Activated naive CD4-positive, alpha-beta T cell treated with anti-CD3 and anti-CD28 coated beads, Interleukin-2, amount 50 U/mL, for 24 hours (primary cell): ENCODE measurements at regions not wholly inside any gene's neighbourhood (a gene's known extent, or its start where the extent isn't known, plus 50 kb on each side); places are given as distances from the start of the nearest gene placed in this dataset.
"Not testable (repeated sequence)": the region's sequence is repeated elsewhere in the genome, so short reads cannot be mapped to it uniquely, and the experiment has no call there.

Source experiments
- H3K27ac Mint-ChIP-seq: one replicate; pipeline ENCODE4 v1.8.0; 2021; ENCODE audit warnings: mild to moderate bottlenecking, mixed read lengths
- H3K27me3 Mint-ChIP-seq: one replicate; pipeline ENCODE4 v1.8.0; 2021; ENCODE audit warnings: mixed read lengths
- H3K36me3 Mint-ChIP-seq: one replicate; pipeline ENCODE4 v1.8.0; 2021; ENCODE audit warnings: mixed read lengths
- H3K4me1 Mint-ChIP-seq: one replicate; pipeline ENCODE4 v1.8.0; 2021; ENCODE audit warnings: mixed read lengths
- H3K4me3 Mint-ChIP-seq: one replicate; pipeline ENCODE4 v1.8.0; 2021; ENCODE audit warnings: mild to moderate bottlenecking, mixed read lengths
- H3K9me3 Mint-ChIP-seq: one replicate; pipeline ENCODE4 v1.8.0; 2021; ENCODE audit warnings: mixed read lengths

- H3K4me1 Mint-ChIP-seq, result peaks cover 18% of the 10 kb centered on the region
- not testable (repeated sequence) for H3K27ac Mint-ChIP-seq, H3K9me3 Mint-ChIP-seq, H3K4me3 Mint-ChIP-seq, H3K27me3 Mint-ChIP-seq, H3K36me3 Mint-ChIP-seq
Measured at GRCh38 chr22:23416169-23416690, 163.9 kb downstream of the IGLL1 start.

- Mint-ChIP-seq H3K36me3 (no peaks in the 10 kb centered on the region), H3K27ac (peak overlapping the region; percentile 48), H3K9me3 (no peaks in the 10 kb centered on the region), H3K27me3 (no peaks in the 10 kb centered on the region), H3K4me1 (peaks cover 22% of the 10 kb centered on the region), H3K4me3 (no peak overlapping the region)
Measured at GRCh38 chr22:23415490-23415851, 164.6 kb downstream of the IGLL1 start.

- H3K4me3 Mint-ChIP-seq, result no peak overlapping the region
- H3K27me3 Mint-ChIP-seq, result no peaks in the 10 kb centered on the region
- no peaks in the 10 kb centered on the region for H3K9me3 Mint-ChIP-seq
- no peak overlapping the region for H3K27ac Mint-ChIP-seq
- H3K36me3 Mint-ChIP-seq, result no peaks in the 10 kb centered on the region
- peaks cover 22% of the 10 kb centered on the region for H3K4me1 Mint-ChIP-seq
Measured at GRCh38 chr22:23414727-23415489, 165.2 kb downstream of the IGLL1 start.

- Mint-ChIP-seq H3K4me3 (no peak overlapping the region), H3K9me3 (no peaks in the 10 kb centered on the region), H3K4me1 (peaks cover 22% of the 10 kb centered on the region), H3K27ac (peak overlapping the region; percentile 78), H3K36me3 (no peaks in the 10 kb centered on the region), H3K27me3 (no peaks in the 10 kb centered on the region)
Measured at GRCh38 chr22:23411739-23412138, 168.4 kb downstream of the IGLL1 start.

- Mint-ChIP-seq H3K27ac (no peak overlapping the region), H3K36me3 (no peaks in the 10 kb centered on the region), H3K4me3 (no peak overlapping the region), H3K9me3 (no peaks in the 10 kb centered on the region), H3K4me1 (peaks cover 22% of the 10 kb centered on the region), H3K27me3 (no peaks in the 10 kb centered on the region)
Measured at GRCh38 chr22:23410411-23410810, 169.7 kb downstream of the IGLL1 start.

GRCh38 chr22:23409976-23410375 is 170.1 kb downstream of the IGLL1 start:
- Mint-ChIP-seq H3K9me3 (no peaks in the 10 kb centered on the region), H3K27me3 (no peaks in the 10 kb centered on the region), H3K36me3 (no peaks in the 10 kb centered on the region), H3K4me3 (no peak overlapping the region), H3K27ac (no peak overlapping the region), H3K4me1 (peaks cover 22% of the 10 kb centered on the region)

- no peak overlapping the region for H3K27ac Mint-ChIP-seq
- no peaks in the 10 kb centered on the region for H3K9me3 Mint-ChIP-seq
- H3K36me3 Mint-ChIP-seq, result no peaks in the 10 kb centered on the region
- no peaks in the 10 kb centered on the region for H3K27me3 Mint-ChIP-seq
- no peak overlapping the region for H3K4me3 Mint-ChIP-seq
- H3K4me1 Mint-ChIP-seq, result peaks cover 22% of the 10 kb centered on the region
Measured at GRCh38 chr22:23408321-23408720, 171.8 kb downstream of the IGLL1 start.

- no peak overlapping the region for H3K27ac Mint-ChIP-seq
- H3K4me3 Mint-ChIP-seq, result no peak overlapping the region
- no peaks in the 10 kb centered on the region for H3K36me3 Mint-ChIP-seq
- no peaks in the 10 kb centered on the region for H3K4me1 Mint-ChIP-seq
- no peaks in the 10 kb centered on the region for H3K9me3 Mint-ChIP-seq
- no peaks in the 10 kb centered on the region for H3K27me3 Mint-ChIP-seq
Measured at GRCh38 chr22:23405366-23405851, 174.7 kb downstream of the IGLL1 start.

GRCh38 chr22:23404689-23405365 is 175.3 kb downstream of the IGLL1 start:
- Mint-ChIP-seq H3K27ac (no peak overlapping the region), H3K9me3 (no peaks in the 10 kb centered on the region), H3K36me3 (no peaks in the 10 kb centered on the region), H3K4me1 (no peaks in the 10 kb centered on the region), H3K27me3 (no peaks in the 10 kb centered on the region), H3K4me3 (no peak overlapping the region)

GRCh38 chr22:23403720-23404688 is 176.1 kb downstream of the IGLL1 start:
- Mint-ChIP-seq H3K27ac (no peak overlapping the region), H3K4me3 (no peak overlapping the region), H3K36me3 (no peaks in the 10 kb centered on the region), H3K4me1 (no peaks in the 10 kb centered on the region), H3K9me3 (no peaks in the 10 kb centered on the region), H3K27me3 (no peaks in the 10 kb centered on the region)

GRCh38 chr22:23403152-23403719 is 176.9 kb downstream of the IGLL1 start:
- no peaks in the 10 kb centered on the region for H3K9me3 Mint-ChIP-seq
- no peaks in the 10 kb centered on the region for H3K4me1 Mint-ChIP-seq
- H3K27me3 Mint-ChIP-seq, result no peaks in the 10 kb centered on the region
- no peaks in the 10 kb centered on the region for H3K36me3 Mint-ChIP-seq
- no peak overlapping the region for H3K27ac Mint-ChIP-seq
- peak overlapping the region; percentile 33 for H3K4me3 Mint-ChIP-seq

GRCh38 chr22:23402275-23403151 is 177.6 kb downstream of the IGLL1 start:
- Mint-ChIP-seq H3K4me1 (no peaks in the 10 kb centered on the region), H3K4me3 (peak overlapping the region; percentile 36), H3K27ac (no peak overlapping the region), H3K27me3 (no peaks in the 10 kb centered on the region), H3K36me3 (no peaks in the 10 kb centered on the region), H3K9me3 (no peaks in the 10 kb centered on the region)

- no peaks in the 10 kb centered on the region for H3K9me3 Mint-ChIP-seq
- H3K27me3 Mint-ChIP-seq, result no peaks in the 10 kb centered on the region
- H3K27ac Mint-ChIP-seq, result no peak overlapping the region
- H3K4me1 Mint-ChIP-seq, result no peaks in the 10 kb centered on the region
- no peaks in the 10 kb centered on the region for H3K36me3 Mint-ChIP-seq
- peak overlapping the region; percentile 36 for H3K4me3 Mint-ChIP-seq
Measured at GRCh38 chr22:23401910-23402274, 178.2 kb downstream of the IGLL1 start.

GRCh38 chr22:23401111-23401909 is 178.8 kb downstream of the IGLL1 start:
- Mint-ChIP-seq H3K36me3 (no peaks in the 10 kb centered on the region), H3K27me3 (no peaks in the 10 kb centered on the region), H3K9me3 (no peaks in the 10 kb centered on the region), H3K27ac (no peak overlapping the region), H3K4me1 (no peaks in the 10 kb centered on the region), H3K4me3 (no peak overlapping the region)
